ACHN (cell line): ENCODE measurements at regions not wholly inside any gene's neighbourhood (a gene's known extent, or its start where the extent isn't known, plus 50 kb on each side); places are given as distances from the start of the nearest gene placed in this dataset.
A peak's percentile ranks its signal among the peaks of the same experiment; 100 is the strongest.

ENCODE experiments used
- DNase-seq: peaks from one replicate; pipeline ENCODE4 v3.0.0-alpha.2; 2015
- in situ Hi-C: cut with HindIII; loops from 2 replicates; pipeline ENCODE4 v1.10.0; 2017; ENCODE audit warnings: low sequenced_read_pairs, low pct_ligation_motif_present, low pct_unique_long_range_greater_than_20kb

- in situ Hi-C loops = no loop called here
- no peak for DNase-seq
Measured at GRCh38 chr7:130933919-130934318, 199.9 kb upstream of the KLF14 start.

- in situ Hi-C loops = no loop called here
- DNase-seq = no peak
Measured at GRCh38 chr7:130935564-130936157, 201.7 kb upstream of the KLF14 start.

GRCh38 chr7:130936202-130936931 is 202.4 kb upstream of the KLF14 start:
- DNase-seq = no peak
- in situ Hi-C loops = no loop called here

- in situ Hi-C loops = no loop called here
- DNase-seq = no peak
Measured at GRCh38 chr7:130937016-130937415, 203.0 kb upstream of the KLF14 start.

GRCh38 chr7:130937830-130938229 is 203.8 kb upstream of the KLF14 start:
- in situ Hi-C loops = no loop called here
- no peak for DNase-seq

GRCh38 chr7:130938661-130939060 is 204.7 kb upstream of the KLF14 start:
- no peak for DNase-seq
- in situ Hi-C loops = no loop called here

GRCh38 chr7:130939321-130940095 is 205.5 kb upstream of the KLF14 start:
- DNase-seq = no peak
- in situ Hi-C loops = no loop called here

GRCh38 chr7:130940326-130940725 is 206.3 kb upstream of the KLF14 start:
- no peak for DNase-seq
- in situ Hi-C loops = no loop called here

GRCh38 chr7:130940907-130941306 is 206.9 kb upstream of the KLF14 start:
- no peak for DNase-seq
- in situ Hi-C loops = no loop called here

GRCh38 chr7:130941322-130942210 is 207.6 kb upstream of the KLF14 start:
- in situ Hi-C loops = no loop called here
- DNase-seq = peak; percentile 70

GRCh38 chr7:130942211-130942964 is 208.4 kb upstream of the KLF14 start:
- in situ Hi-C loops = no loop called here
- DNase-seq = peak; percentile 53

GRCh38 chr7:130943336-130943901 is 209.4 kb upstream of the KLF14 start:
- in situ Hi-C loops = no loop called here
- peak; percentile 80 for DNase-seq

- in situ Hi-C loops = no loop called here
- DNase-seq = no peak
Measured at GRCh38 chr7:130943981-130944380, 210.0 kb upstream of the KLF14 start.

GRCh38 chr7:130944997-130945396 is 211.0 kb upstream of the KLF14 start:
- in situ Hi-C loops = no loop called here
- no peak for DNase-seq

- no peak for DNase-seq
- in situ Hi-C loops = no loop called here
Measured at GRCh38 chr7:130945411-130945811, 211.4 kb upstream of the KLF14 start.

- DNase-seq = no peak
- in situ Hi-C loops = no loop called here
Measured at GRCh38 chr7:130946114-130946513, 212.1 kb upstream of the KLF14 start.

- DNase-seq = no peak
- in situ Hi-C loops = no loop called here
Measured at GRCh38 chr7:130947792-130948580, 214.0 kb upstream of the KLF14 start.
